GM18499 (cell line): ENCODE measurements at regions not wholly inside any gene's neighbourhood (a gene's known extent, or its start where the extent isn't known, plus 50 kb on each side); places are given as distances from the start of the nearest gene placed in this dataset.

ENCODE experiments used
- ATAC-seq: cut with Tn5 transposase; IDR thresholded peaks from one replicate; pipeline ENCODE4 v1.9.1; 2021; ENCODE audit warnings: moderate number of reproducible peaks; ENCODE audit not compliant: insufficient read depth, unreplicated experiment

- ATAC-seq = no peak
Measured at GRCh38 chr6:92559003-92559402, 860.4 kb downstream of the EPHA7 start.

GRCh38 chr6:92550501-92550900 is 868.9 kb downstream of the EPHA7 start:
- ATAC-seq = no peak

GRCh38 chr6:92545861-92546260 is 873.5 kb downstream of the EPHA7 start:
- ATAC-seq = no peak

- ATAC-seq = no peak
Measured at GRCh38 chr6:92541448-92542060, 877.8 kb downstream of the EPHA7 start.

DNA sequence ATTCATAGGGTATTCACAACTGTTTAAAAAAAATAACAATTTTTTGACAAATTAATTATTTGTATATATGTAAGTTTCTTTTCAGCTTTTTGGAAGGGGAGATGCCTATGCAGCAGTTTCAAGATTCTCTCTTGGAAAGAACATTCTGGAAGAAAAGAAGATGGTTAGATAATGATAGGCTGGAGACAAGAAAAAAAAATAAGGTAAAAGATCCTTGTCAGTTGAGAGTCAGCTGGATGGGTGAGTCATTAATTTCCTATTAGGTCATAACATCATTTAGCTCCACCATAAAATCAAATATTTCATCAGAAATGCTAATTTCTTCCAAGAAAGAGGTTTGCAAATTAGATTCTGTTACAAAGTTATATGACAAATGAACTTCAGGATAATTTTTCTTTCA is 880.4 kb downstream of the EPHA7 start:
- ATAC-seq = no peak

GRCh38 chr6:92538275-92538674 is 881.1 kb downstream of the EPHA7 start:
- ATAC-seq = no peak

- ATAC-seq = no peak
Measured at GRCh38 chr6:92534109-92534508, 885.2 kb downstream of the EPHA7 start.

DNA sequence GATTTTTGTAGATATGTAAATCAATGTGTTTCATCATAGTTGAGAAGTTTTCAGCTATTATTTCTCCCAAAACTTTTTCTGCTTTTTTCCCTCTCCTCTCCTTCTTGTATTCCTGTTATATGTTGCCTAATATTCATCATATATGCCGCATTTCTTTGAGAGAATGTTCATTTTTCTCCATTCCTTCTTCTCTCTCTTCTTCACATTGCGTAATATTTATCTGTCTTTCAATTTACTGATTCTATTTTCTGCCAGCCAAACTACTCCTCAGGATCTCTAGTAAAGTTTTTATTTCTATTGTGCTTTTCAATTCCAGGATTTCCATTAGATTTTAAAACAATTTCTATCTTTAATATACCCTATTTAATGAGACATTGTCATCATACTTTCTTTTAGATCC is 896.8 kb downstream of the EPHA7 start:
- no peak for ATAC-seq

DNA sequence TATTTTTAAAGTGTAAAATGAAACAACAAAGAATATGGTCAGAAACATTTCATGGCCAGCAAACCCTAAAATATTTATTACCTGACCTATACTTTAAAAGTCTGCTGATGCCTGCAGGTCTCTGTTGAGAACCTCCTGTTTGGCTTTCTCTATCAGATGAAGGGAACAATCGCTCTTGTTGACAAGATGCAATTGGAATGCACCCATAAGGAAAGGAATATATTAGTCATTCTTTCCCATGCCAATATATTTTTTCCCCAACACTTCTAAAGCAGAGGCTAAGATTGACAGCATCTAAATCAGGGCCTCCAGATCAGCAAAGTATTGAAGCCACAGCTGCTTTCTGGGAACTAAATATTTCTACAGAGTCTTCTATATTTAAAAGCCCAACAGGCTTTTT is 897.8 kb downstream of the EPHA7 start:
- ATAC-seq = no peak

- ATAC-seq = no peak
Measured at GRCh38 chr6:92510137-92510536, 909.2 kb downstream of the EPHA7 start.

DNA sequence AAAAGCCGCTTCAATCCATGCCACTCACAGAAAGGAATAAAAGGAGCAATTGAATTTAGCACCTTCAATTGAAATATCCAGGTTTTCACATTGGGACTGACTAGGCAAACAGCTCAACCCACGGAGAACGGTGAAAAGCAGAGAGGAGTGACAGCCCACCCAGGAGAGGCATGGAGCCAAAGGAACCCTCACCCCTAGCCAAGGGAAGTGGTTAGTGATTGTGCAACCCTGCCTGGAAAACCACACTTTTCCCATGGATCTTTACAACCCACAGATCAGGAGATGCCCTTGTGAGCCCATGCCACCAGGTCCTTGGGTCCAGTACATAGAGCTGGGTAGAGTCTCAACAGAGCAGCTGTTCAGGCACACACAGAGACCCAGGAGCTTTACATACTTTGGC is 911.8 kb downstream of the EPHA7 start:
- no peak for ATAC-seq

DNA sequence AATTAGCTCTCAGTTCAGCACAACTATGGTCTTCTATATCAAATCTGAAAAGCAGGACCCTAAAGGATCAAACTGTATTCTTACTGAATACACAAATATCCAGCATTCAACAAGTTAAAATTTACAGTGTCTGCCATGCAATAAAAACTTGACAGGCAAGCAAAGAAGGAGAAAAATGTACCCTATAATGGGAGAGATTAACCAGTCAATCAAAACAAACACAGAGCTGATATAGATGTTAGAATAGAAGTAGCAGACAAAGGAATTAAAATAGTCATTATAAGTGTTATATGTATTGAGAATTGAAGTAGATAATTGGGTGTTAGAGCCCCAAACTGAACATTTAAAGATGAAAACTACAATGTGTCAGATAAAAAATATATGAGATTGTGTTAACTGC is 914.9 kb downstream of the EPHA7 start:
- no peak for ATAC-seq

DNA sequence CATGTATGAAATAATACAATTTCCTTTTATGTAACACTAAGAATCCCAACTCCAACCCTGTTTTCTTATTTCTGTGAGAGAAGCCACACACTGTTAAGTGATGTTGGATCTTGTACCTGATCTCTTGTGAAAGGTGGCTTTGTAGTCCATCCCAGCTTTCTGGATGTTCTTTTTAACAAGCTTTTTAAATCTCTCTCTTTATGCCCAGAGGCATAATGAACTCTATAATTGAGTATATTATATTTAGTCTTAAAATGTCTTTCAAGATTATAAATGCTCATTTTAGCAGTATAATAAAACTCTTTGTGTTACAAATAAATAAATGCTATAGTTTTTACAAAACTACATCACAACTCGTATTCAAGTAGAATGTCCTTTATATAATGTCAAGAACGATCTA is 922.1 kb downstream of the EPHA7 start:
- no peak for ATAC-seq

DNA sequence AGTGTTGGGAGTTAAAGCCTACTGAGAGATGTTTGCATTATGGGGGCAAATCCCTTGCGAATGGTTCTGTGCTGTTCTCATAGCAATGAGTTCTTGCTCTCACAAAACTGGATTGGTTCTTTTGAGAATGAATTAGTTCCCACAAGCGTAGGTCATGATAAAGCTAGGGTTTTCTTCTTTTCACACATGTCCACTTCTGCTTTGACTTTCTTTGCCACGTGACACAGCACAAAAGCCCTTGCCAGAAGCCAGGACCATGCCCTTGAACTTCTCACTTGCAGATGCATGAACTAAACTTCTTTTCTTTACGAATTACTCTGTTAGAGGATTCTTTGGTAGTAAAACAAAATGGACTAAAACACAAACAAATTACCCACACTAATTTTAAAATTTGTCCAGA is 922.8 kb downstream of the EPHA7 start:
- ATAC-seq = no peak

DNA sequence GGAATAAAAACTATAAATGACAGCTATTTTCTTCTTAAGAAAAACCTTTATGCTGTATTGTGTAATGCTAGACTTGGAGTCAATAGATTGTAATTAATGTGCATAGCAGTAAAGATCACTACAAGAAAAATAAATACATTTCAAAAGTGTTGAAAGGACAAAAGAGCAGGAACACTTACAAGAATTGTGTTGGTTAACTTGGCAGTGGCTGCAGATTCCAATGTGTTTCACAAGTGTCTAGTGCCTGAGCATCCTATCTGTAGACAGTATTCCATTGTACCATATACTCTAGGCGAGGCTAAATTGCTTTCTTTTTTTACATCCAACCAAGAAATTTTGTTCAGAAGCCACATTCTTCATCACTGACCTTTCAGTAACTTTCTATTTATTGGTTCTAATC is 924.1 kb downstream of the EPHA7 start:
- ATAC-seq = no peak

GRCh38 chr6:92485487-92485886 is 933.9 kb downstream of the EPHA7 start:
- ATAC-seq = no peak

DNA sequence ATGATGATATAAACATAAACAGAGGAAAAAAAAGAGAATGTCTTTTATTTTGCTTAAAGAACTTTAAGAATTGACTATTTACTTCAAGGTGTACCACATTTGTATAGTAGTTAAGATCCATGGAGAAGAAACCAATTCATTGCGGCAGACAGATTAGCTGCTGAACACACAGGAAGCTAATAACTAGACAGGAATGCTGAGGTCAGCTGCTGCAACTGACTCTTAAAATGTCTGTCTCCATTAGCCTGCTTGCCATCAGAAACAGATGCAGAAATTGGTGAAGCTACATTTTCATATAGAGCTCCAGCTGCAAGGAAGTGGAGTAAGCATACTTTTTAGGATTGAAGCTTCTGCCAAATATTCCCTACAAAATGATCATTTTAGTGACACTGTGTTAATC is 939.5 kb downstream of the EPHA7 start:
- no peak for ATAC-seq

DNA sequence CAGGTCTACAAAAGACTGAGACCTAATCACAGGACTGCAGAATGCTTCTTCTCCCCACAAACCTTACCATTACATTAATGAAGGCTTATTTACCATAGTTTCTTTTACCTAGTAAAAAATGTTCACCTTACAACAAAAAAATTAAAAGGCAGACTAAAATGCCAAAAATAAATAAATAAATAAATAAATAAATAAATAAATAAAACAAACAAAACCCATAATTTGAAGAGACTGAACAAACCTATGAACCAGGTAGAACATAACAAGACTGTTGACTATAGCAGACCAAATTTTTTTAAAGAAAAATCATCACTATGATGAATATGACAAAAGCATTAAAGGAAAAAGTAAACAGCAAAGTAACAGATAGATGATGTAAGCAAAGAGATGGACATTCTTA is 946.3 kb downstream of the EPHA7 start:
- ATAC-seq = no peak

DNA sequence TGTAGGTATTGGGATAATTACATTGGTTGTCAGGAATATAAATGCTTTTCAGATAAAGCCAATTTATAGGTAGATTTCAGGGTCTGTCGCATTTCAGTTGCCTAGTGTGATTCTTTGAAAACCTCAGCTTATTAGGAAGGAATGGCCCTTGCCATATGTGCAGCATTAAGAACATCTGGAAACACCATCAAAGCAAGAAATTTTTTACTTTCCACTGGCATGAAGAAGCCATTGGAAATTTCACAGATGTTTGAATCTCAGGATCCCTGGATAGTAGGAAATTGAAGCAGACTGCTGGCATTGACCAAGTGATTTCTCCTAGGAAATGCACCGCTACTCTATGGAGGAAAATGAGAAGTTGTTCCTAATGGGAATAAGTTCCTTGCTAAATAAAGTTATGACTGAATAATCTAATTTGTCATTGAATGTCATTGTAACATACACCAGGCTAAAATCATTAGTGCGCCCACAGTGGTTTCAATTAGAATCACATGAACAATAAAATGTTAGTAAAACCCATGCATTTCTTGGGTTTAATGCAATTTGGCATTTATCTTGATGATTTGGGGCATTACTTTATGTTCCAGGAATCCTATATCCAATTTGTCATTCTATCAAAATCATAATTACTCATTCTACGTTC is 950.1 kb downstream of the EPHA7 start:
- no peak for ATAC-seq

GRCh38 chr6:92468066-92468465 is 951.3 kb downstream of the EPHA7 start:
- no peak for ATAC-seq

DNA sequence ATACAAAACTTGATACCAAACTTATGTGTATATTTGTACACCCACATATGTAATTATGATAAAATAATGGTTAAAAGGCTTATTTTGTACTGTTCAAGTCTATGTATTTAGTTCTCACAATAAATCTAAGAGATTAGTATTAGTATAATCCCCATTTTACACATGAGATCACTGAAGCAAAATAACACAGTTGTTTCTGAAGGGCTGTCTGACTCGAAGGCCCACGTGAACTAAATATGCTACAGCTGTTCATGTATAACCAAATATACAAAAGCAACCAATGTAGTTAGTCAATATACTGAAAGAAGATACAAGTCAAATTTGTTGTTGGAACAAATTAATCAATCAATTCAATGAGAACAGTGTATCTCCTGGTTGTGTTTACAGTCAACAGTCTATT is 959.2 kb downstream of the EPHA7 start:
- no peak for ATAC-seq

DNA sequence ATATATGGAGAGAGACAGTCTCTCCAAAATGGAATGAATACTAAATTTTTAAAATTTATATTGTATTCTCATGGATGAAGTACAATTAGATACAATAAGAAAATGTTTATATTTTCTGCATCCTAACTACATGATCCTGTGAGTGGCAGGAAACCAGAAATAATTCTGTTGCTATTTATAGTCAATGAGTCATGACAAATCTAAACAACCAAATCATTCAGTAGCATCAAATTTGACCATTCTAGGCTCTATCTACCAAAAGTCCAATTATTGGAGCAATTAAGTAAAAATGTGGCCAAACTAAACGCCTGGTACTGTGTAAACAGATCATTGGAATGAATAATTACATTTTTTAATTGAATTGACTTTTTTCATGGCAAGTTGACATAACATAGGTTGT is 959.8 kb downstream of the EPHA7 start:
- ATAC-seq = no peak
